ENCODE measurements at regions not wholly inside any gene's neighbourhood (a gene's known extent, or its start where the extent isn't known, plus 50 kb on each side); places are given as distances from the start of the nearest gene placed in this dataset.

DNA sequence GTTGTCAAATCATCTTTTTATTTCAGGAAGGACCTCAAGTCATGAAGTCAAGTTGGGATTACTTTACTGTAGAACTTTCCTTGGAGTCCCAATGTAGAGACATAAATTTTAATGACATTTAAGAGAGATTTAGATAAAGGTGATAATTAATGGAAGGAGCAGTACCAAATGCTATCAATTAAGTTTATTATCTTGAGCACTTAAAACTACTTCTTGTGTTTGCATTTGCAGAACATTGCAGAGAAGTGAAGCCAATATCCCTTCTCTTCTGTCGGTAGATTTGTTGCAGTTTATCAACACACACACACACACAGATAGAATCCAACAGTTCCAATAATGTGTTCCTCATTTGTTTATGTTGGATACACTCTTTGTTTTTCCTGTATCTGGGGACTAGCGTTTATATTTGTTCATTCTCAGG, 570.7 kb downstream of the EPHA4 start:
- no peaks in the 10 kb centered on the region for H3K9me3 ChIP-seq
- H3K4me3 ChIP-seq, result no peak overlapping the region
- no peaks in the 10 kb centered on the region for H3K4me1 ChIP-seq
- ATAC-seq (no peak), DNase-seq (no peak)
- 37 to 53% methylated on average over 2 of the region's 2 CpGs for WGBS, 2 donors
- no peaks in the 10 kb centered on the region for H3K27me3 ChIP-seq
- intact Hi-C loops (cut with DNase I), result no loop called here
- H3K27ac ChIP-seq, result no peak overlapping the region
- TF ChIP-seq, protein P1, sequence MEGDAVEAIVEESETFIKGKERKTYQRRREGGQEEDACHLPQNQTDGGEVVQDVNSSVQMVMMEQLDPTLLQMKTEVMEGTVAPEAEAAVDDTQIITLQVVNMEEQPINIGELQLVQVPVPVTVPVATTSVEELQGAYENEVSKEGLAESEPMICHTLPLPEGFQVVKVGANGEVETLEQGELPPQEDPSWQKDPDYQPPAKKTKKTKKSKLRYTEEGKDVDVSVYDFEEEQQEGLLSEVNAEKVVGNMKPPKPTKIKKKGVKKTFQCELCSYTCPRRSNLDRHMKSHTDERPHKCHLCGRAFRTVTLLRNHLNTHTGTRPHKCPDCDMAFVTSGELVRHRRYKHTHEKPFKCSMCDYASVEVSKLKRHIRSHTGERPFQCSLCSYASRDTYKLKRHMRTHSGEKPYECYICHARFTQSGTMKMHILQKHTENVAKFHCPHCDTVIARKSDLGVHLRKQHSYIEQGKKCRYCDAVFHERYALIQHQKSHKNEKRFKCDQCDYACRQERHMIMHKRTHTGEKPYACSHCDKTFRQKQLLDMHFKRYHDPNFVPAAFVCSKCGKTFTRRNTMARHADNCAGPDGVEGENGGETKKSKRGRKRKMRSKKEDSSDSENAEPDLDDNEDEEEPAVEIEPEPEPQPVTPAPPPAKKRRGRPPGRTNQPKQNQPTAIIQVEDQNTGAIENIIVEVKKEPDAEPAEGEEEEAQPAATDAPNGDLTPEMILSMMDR (IDR thresholded peaks at IDR 0.05), result no peak
- no peaks in the 10 kb centered on the region for H3K36me3 ChIP-seq

DNA sequence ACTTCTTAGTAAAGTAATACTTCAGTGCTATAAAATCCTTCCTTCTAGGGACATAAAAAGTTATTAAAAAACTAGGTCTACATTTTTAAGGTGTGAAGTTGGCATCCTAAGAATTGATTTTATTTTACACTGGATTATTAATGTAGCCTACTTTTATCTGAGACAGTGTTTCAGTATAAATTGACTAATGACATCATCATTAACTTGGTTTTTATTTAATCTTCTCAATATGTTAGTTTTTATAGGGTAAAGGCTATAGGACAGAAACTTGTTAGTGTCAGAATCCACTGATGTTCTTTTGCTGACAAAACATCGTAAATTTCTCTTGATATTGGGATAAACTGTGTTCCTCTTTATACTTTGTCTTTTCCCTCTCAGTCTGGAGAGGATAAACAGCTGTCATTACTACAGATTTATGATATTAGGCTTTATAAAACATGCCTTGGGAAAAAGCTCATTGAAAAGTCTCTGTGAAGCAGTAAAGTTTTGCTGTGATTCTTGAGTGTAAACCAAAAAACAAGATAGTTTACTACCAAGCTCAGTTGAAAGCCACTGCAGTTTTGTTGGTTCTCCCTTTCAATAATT, 569.9 kb downstream of the EPHA4 start:
- TF ChIP-seq, protein P1 (IDR thresholded peaks at IDR 0.05), result no peak
- Histone ChIP-seq H3K4me3 (no peak overlapping the region), H3K4me1 (no peaks in the 10 kb centered on the region), H3K9me3 (no peaks in the 10 kb centered on the region), H3K36me3 (no peaks in the 10 kb centered on the region), H3K27me3 (no peaks in the 10 kb centered on the region), H3K27ac (no peak overlapping the region)
- intact Hi-C loops (cut with DNase I), result no loop called here
- 0 to 40% methylated on average over 1 of the region's 1 CpG for WGBS, 2 donors
- no peak for DNase-seq
- ATAC-seq, result no peak

DNA sequence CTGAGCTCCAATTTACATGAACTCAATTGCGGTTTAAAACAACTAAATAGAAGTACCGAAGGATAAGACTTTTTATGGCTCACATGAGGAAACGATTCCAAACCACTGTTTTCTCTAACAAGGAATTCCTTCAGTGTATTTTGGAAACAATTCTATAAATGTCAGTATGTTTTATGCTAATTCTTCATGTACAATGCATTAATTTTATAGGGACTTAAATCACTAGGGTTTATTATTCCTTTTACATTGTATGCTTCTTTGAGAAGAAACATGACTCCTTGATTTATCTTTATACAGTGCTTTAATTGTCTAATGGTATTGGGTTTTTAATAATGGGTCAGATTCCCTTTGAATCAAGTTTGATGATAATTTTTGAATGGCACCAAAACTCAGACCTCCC, 566.8 kb downstream of the EPHA4 start:
- H3K4me1 ChIP-seq, result no peaks in the 10 kb centered on the region
- no peak overlapping the region for H3K27ac ChIP-seq
- no peaks in the 10 kb centered on the region for H3K36me3 ChIP-seq
- no peaks in the 10 kb centered on the region for H3K27me3 ChIP-seq
- H3K9me3 ChIP-seq, result no peaks in the 10 kb centered on the region
- ATAC-seq (no peak), DNase-seq (no peak)
- no peak overlapping the region for H3K4me3 ChIP-seq
- WGBS, 2 donors, result 95 to 97% methylated on average over 3 of the region's 3 CpGs
- TF ChIP-seq, protein P1 (IDR thresholded peaks at IDR 0.05), result no peak
- intact Hi-C loops (cut with DNase I), result loop anchor here in 1 of 10 donors (5.0 kb wide), 1 partner anchor 113 kb away; no protein-coding TSS in a partner anchor

DNA sequence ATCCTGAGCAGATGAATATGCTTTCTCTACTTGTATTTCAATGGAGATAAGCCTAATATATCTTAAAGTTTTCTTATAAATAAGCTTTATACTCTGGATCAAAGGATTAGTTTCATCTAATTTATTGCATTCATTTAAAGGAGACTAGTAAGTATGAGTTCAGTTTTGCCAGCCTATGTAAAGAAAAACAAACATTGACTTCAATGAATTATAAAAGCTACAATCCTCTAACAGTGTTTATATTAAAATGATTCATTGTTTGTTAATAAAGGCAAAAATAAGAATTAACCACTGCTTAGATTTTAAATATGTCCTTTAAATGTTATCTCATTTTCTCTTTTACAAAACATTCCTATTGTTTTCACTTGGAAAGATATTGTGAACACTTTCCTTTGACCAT, 566.0 kb downstream of the EPHA4 start:
- DNase-seq (no peak), ATAC-seq (no peak)
- TF ChIP-seq, protein P1 (IDR thresholded peaks at IDR 0.05), result no peak
- intact Hi-C loops (cut with DNase I), result loop anchor here in 1 of 10 donors (5.0 kb wide), 1 partner anchor 114 kb away; no protein-coding TSS in a partner anchor
- H3K4me1 ChIP-seq, result no peaks in the 10 kb centered on the region
- H3K36me3 ChIP-seq, result no peaks in the 10 kb centered on the region
- H3K9me3 ChIP-seq, result no peaks in the 10 kb centered on the region
- no peak overlapping the region for H3K27ac ChIP-seq
- no peaks in the 10 kb centered on the region for H3K27me3 ChIP-seq
- no peak overlapping the region for H3K4me3 ChIP-seq

Data from heart right ventricle (tissue), 16 donors.